Ecto neural progenitor cell (in vitro differentiated cells): ENCODE measurements at regions not wholly inside any gene's neighbourhood (a gene's known extent, or its start where the extent isn't known, plus 50 kb on each side); places are given as distances from the start of the nearest gene placed in this dataset.
"Not testable (repeated sequence)": the region's sequence is repeated elsewhere in the genome, so short reads cannot be mapped to it uniquely, and the experiment has no call there.

Source experiments
- DNase-seq: peaks from one replicate; pipeline ENCODE4 v3.0.0-alpha.2; 2018; ENCODE audit warnings: low spot score

- no peak for DNase-seq
Measured at GRCh38 chr9:135295551-135296300, 183.9 kb upstream of the PPP1R26 start.

DNA sequence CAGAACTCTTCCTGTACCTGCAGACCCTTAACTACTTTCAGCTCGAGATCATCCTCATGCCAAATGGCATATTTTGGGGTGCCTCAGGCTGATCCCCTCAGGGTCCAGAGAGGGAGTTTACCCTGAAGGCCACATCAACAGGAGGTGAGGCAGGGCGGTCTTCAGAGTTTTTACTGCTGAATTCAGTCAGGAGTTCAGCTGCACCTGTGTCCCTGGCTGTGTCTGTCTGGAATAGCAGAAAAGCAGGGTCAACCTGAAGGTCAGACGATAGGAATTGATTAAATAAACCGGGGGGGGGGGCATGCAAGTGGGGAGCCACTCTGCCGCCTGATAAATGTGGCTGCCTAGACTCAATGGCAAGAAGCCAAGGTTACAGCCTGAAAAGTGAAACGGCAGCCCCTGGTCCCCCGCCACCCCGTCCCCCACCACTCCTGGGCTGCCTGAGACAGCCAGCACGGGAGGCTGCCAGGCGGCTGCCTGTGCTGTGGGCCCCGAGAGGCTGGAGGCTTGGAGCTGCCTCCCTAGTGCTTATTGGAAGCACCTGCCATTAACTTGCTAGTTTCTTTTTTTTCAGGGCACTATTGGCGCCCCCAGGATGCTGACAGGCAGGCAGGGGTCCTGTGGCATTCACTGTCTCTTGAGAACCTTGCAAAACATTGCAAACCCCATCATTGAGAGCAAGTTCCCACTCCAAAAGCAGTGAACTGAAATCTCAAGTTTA is 182.7 kb upstream of the PPP1R26 start:
- no peak for DNase-seq

DNA sequence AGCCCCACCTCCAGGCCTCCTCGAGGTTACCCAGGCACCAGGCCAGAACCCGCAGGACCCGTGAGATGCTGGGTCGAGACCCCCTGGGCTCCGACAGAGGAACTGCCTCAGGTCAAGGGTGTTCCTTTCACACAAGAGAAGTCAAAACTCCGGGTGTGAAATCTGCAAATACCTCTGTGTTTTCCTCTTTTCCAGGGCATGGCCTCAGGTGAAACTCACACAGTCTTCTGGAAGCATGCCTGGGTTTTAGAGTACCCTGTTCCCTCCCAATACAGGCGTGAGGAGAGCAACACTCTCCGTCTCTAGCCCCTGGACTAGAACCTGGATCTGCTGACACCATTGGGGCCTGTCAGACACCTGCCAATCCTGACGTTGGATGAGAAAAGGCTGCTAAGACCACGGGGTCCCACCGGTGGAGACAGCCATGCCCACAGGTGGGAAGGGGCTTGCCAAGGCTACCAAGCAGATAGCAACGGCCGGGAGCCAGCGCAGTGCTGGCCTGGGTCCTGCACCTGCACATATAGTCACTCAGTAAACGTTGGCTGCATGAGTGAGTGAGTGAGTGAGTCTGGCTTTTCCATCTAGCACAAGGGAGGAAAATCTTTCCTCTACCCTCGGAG is 182.0 kb upstream of the PPP1R26 start:
- DNase-seq, result no peak

- DNase-seq, result peak; percentile 39
Measured at GRCh38 chr9:135299239-135299590, 180.4 kb upstream of the PPP1R26 start.

GRCh38 chr9:135299651-135300345 is 179.8 kb upstream of the PPP1R26 start:
- DNase-seq, result no peak

- DNase-seq, result no peak
Measured at GRCh38 chr9:135300346-135301141, 179.0 kb upstream of the PPP1R26 start.

DNA sequence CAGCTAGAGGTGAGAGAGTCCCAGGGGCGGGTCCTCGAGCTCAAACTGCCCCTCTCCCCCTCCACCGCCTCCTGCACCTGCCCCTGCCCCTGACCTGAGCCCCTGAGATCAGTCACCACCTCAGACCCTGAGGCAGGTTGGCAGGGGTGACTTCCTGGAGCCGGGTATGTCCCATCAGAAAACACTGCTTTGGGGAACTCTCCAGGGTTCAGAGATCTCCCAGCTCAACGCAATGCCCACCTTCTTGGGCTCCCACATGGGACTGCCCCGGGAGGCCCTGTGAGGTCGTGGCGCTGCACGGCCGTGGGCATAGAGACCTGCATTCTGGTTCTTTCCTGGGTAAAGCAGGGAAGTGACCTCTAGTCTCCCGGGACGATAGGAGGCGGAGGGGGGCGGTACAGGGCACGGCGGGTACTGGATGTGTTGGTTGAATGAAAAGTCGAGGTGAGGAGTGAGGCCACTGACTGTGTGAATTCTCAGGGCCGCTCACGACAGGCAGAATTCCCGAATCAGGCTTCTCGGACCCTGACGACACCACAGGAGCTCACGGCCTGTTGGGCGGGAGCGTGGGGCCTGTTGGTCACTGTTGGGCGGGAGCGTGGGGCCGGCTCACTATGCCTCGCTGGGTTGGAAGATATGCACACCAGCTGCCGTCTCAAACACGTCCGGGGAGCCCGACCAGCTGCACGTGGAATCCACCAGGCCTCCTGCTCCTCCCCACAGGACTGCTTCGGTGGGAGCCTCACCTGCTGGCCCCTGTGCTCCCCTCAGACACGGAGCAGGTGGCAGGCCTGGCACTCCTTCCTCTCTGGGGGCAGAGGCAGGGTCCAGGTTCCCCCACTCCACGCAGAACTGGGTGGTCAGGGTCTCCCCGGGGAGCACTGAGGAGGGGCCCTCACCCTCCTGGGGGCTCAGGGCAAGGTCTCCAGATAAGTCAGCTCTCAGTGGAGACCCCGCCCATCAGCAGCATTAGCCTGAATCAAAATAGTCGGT is 178.0 kb upstream of the PPP1R26 start:
- DNase-seq, result no peak

GRCh38 chr9:135302329-135303279 is 177.0 kb upstream of the PPP1R26 start:
- DNase-seq, result no peak

- no peak for DNase-seq
Measured at GRCh38 chr9:135303280-135303647, 176.3 kb upstream of the PPP1R26 start.

- DNase-seq, result no peak
Measured at GRCh38 chr9:135303865-135304499, 175.6 kb upstream of the PPP1R26 start.

- no peak for DNase-seq
Measured at GRCh38 chr9:135304886-135305285, 174.7 kb upstream of the PPP1R26 start.

GRCh38 chr9:135305546-135306180 is 173.9 kb upstream of the PPP1R26 start:
- no peak for DNase-seq

DNA sequence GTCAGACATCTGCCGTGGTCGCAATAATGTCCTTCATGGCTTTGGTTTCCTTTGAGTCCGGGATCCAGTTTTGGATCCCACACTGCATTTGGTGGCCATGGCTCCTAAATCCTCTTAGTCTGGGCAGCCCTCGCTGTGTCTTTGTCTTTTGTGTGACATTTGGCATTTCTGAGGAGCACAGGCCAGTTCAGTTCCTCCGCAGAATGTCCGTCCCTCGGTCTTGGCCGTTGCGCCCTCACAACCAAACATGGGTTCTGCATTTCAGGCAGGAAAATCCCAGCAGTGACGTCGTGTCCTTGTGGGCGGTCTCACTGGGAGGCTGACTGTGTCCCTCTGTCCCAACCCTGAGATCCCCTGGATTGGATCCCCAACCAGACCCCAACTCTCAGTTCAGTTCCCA is 172.9 kb upstream of the PPP1R26 start:
- no peak for DNase-seq

- no peak for DNase-seq
Measured at GRCh38 chr9:135307300-135307699, 172.3 kb upstream of the PPP1R26 start.

DNA sequence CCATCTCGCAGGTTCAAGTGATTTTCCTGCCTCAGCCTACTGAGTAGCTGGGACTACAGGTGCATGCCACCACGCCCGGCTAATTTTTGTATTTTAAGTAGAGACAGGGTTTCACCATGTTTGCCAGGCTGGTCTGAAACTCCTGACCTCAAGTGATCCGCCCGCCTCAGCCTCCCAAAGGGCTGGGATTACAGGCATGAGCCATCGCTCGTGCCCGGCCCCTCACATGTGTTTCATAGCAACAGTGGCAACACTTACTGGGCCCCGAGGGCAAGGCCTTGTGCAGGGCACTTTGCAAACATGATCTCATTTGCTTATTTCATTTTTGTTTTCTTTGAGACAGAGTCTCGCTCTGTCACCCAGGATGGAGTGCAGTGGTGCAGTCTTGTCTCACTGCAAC is 171.7 kb upstream of the PPP1R26 start:
- not testable (repeated sequence) for DNase-seq

DNA sequence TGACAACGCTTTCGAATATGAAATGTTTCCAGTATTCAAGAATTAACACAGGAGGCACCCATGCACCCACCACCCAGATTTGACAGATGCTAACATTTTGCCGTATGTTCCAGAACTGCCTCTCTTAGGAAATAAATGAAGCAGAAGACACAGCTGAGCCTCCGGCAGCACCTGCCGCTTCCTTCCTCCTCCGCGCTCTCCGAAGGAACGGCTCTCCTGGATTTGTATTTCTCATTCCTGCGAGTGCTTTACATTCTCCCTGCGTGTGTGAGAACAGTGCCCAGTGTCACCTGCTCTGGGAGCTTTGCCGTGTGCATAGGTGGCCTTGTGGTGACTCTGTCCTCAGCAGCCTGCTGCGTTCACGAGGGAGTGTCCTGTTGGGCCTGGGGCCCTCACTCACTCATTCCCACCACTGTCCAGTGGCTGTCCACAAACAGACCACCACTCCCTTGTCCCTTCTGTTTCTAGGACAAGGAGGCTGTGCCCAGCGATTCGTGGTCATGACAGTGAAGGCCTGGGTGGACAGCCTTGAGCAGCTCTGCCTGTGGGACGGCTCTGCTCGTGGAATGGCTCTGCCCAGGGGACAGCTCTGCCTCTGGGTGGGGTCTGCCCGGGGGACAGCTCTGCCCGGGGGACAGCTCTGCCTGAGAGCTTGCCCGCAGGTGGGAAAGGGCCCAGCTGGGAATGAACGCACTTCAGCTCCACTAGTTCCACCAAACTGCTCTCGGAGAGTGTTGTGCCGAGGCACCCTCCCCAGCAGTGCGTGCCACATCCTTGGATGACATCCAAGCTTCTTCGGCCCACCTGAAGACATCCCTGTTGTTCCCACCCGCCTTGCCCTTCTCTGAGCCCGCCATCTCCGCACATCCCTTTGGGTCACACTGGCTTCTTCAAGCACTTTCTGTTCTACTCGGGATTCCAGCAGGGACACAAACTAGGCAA is 170.5 kb upstream of the PPP1R26 start:
- no peak for DNase-seq

GRCh38 chr9:135309763-135310125 is 169.8 kb upstream of the PPP1R26 start:
- DNase-seq, result no peak
